Fibroblast of skin of scalp (primary cell): ENCODE measurements at regions not wholly inside any gene's neighbourhood (a gene's known extent, or its start where the extent isn't known, plus 50 kb on each side); places are given as distances from the start of the nearest gene placed in this dataset.
"Not testable (repeated sequence)": the region's sequence is repeated elsewhere in the genome, so short reads cannot be mapped to it uniquely, and the experiment has no call there.

Experiments
- DNase-seq: peaks from one replicate; pipeline ENCODE4 v3.0.0-alpha.2; 2013

DNA sequence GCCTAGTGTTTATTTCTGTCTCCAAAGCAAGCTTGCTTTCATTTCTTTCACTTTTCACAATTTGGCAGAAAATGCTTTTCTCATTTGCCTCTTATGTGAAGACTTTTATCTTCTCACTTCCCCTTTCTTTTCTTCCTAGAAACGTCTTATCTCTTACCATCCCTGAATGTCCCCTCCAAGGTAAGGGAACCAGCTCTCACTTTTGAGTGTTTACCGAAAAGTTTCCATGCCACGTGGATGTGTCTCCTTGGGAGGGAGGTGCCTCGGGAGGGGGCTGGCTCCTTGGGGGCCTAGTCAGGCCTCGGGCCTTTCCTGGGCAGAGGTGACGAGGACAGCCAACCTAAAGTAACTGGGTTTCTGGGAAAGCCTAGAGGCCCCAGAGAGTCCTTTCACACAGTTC lies 127.4 kb downstream of the CD24 start:
- no peak for DNase-seq

GRCh38 chr6:106844930-106845329 lies 129.6 kb downstream of the CD24 start:
- no peak for DNase-seq

- no peak for DNase-seq
Measured at GRCh38 chr6:106832766-106833510, 141.6 kb downstream of the CD24 start.

- DNase-seq = no peak
Measured at GRCh38 chr6:106830930-106831329, 143.6 kb downstream of the CD24 start.

GRCh38 chr6:106829451-106829850 lies 145.1 kb downstream of the CD24 start:
- no peak for DNase-seq

DNA sequence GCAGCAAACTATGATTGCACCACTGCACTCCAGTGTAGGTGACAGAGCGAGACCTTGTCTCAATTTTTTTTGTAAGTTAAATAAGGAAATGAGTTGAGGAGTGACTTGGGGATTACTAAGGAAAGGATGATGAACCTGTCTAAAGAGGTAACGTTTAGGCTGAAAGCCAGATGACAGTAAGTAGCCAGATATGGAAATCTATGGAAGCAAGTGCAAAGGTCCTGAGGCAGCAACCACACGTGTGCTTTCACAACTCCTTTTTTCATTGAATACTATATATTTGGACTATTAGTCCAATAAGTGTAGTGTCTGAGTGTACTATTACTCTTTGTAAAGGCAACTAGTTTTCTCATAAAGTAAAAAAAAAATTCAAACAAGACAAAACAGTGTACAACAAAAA lies 147.4 kb downstream of the CD24 start:
- no peak for DNase-seq

- no peak for DNase-seq
Measured at GRCh38 chr6:106825156-106825555, 149.4 kb downstream of the CD24 start.

DNA sequence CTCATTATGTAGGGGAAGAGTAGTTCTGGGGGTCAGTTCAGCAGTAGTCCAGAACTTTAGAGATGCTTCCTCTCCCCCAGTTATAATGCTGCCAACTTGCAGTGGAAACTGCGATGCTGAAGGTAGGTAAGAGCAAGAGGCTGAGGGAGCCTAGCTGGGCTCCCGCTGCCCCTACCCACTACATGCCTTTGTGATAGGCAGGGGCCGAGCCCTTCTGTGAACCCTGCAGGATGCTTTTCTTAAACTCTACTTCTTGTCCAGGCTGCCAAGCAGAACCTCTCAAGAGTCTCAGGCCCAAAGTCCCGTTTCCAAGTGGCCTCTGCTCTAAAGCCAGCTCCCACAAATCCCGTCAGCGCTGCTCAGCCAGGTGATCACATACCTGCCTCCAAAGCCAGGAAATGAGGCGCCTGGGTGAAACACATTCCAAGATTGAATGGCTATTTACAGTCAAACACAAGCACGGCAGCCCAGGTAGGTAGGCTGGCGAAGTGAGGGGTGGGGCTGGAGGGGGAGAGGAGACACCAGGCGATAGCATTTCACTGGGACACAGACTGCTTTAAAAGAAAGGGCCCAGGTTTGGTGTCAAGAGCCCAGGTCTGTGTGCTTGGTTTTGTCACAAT lies 150.7 kb downstream of the CD24 start:
- no peak for DNase-seq

DNA sequence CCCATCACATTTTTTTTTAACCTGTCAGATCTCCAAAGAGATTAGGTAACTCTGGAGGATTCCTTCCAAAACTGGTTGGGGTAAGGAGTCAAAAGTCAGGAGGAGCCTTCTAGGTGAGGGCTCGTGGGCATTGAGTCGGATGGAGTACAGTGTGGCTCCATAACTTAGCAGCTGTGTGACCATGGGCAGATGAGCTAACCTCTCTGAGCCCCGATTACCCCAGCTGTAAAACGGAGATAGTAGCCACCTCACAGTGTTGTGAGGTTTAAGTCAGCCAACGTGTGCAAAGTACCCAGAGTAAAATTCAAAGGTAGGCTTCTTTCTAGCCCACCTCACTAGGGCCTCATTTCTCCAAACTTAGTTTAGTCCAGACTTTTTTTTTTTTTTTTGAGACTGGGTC lies 151.5 kb downstream of the CD24 start:
- DNase-seq = no peak

DNA sequence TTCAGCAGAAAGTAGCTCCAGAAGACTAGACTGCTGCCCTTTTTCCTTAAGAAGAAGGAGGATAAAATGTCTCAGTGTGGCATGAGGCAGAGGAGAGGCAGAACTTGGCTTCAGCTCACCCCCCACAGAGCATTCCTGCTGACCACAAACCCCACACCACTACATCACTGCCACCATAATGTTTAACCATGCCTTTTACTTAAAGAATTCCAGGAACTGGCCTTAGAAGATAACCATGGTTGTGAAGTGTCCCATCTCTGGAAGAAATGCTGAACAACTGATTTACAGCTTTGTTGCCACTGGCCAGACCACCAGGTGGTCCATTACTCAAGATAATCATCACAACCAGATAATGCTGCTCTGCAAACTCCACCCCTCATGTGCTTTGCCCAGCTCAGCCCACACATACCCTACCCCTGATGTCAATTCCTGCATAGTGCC lies 154.1 kb downstream of the CD24 start:
- DNase-seq = peak; percentile 60

GRCh38 chr6:106811088-106811686 lies 163.3 kb downstream of the CD24 start:
- DNase-seq = no peak

- DNase-seq = no peak
Measured at GRCh38 chr6:106808758-106809157, 165.8 kb downstream of the CD24 start.

- DNase-seq = no peak
Measured at GRCh38 chr6:106807947-106808611, 166.4 kb downstream of the CD24 start.

DNA sequence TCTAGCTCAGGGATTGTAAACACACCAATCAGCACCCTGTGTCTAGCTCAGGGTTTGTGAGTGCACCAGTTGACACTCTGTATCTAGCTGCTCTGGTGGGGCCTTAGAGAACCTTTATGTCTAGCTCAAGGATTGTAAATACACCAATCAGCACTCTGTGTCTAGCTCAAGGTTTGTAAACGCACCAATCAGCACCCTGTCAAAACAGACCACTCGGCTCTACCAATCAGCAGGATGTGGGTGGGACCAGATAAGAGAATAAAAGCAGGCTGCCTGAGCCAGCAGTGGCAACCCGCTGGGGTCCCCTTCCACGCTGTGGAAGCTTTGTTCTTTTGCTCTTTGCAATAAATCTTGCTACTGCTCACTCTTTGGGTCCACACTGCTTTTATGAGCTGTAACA lies 168.3 kb downstream of the CD24 start:
- not testable (repeated sequence) for DNase-seq

GRCh38 chr6:106805771-106806170 lies 168.8 kb downstream of the CD24 start:
- no peak for DNase-seq

GRCh38 chr6:106804346-106805335 lies 169.9 kb downstream of the CD24 start:
- no peak for DNase-seq

GRCh38 chr6:106803188-106803587 lies 171.3 kb downstream of the CD24 start:
- no peak for DNase-seq

- DNase-seq = no peak
Measured at GRCh38 chr6:106802139-106802538, 172.4 kb downstream of the CD24 start.

GRCh38 chr6:106801256-106801655 lies 171.9 kb downstream of the QRSL1 start:
- no peak for DNase-seq

DNA sequence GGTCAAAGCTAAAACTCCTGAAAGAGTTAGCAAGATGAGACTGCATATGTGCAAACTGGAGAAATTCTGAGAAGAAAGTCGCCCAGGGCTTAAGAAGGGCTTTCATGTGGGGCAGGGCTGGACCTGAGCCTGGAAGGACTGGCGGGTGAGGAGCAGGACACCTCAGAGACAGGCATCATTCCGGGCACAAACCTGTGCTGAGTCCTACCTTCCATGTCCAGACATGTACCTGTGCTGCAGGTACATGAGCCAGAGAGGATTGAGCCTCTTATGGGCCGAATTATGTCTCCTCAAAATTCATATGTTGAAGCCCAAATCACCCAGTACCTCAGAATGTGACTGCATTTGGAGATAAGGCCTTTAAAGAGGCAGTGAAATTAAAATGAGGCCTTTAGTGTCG lies 171.0 kb downstream of the QRSL1 start:
- DNase-seq = no peak

- DNase-seq = peak; percentile 30
Measured at GRCh38 chr6:106799031-106799894, 169.9 kb downstream of the QRSL1 start.
